ENCODE measurements at regions not wholly inside any gene's neighbourhood (a gene's known extent, or its start where the extent isn't known, plus 50 kb on each side); places are given as distances from the start of the nearest gene placed in this dataset.

- DNase-seq: no peak
- ATAC-seq: no peak
- ChIA-PET POLR2A (no interaction called here), CTCF (no interaction called here)
- Mint-ChIP-seq H3K4me3 (no peak overlapping the region), H3K9me3 (no peaks in the 10 kb centered on the region), H3K4me1 (ENCODE audit: low read depth) (no peaks in the 10 kb centered on the region), H3K36me3 (ENCODE audit: low read depth) (no peaks in the 10 kb centered on the region), H3K27ac (no peak overlapping the region), H3K27me3 (no peaks in the 10 kb centered on the region)
- intact Hi-C loops (cut with micrococcal nuclease): no loop called here
- TF ChIP-seq CTCF (IDR thresholded peaks at IDR 0.05): no peak
Measured at GRCh38 chr3:73327052-73327451, 265.6 kb downstream of the EBLN2 start.

All from activated CD8-positive, alpha-beta T cell treated with anti-CD3 and anti-CD28 coated beads for 36 hours (primary cell).